Stomach (tissue), 4 donors: ENCODE measurements at regions not wholly inside any gene's neighbourhood (a gene's known extent, or its start where the extent isn't known, plus 50 kb on each side); places are given as distances from the start of the nearest gene placed in this dataset.
"Not testable (repeated sequence)": the region's sequence is repeated elsewhere in the genome, so short reads cannot be mapped to it uniquely, and the experiment has no call there.

Source experiments
- EP300 ChIP-seq: sonication (generic); formaldehyde crosslinking; IDR thresholded peaks from one replicate; pipeline ENCODE4 v1.6.1; 2017; ENCODE audit warnings: antibody characterized with exemption
- POLR2A ChIP-seq, 4 donors: fragments of 450-650 bp; IDR thresholded peaks; one replicate each; pipeline ENCODE4 v1.6.1; 2016; ENCODE audit warnings: antibody characterized with exemption in 4 of 4, control low read depth in 2 of 4, mild to moderate bottlenecking in 1 of 4, moderate library complexity in 1 of 4
- POLR2AphosphoS5 ChIP-seq, 3 donors: sonication (generic); formaldehyde crosslinking; IDR thresholded peaks; one replicate each; pipeline ENCODE4 v1.6.1; 2016; ENCODE audit warnings: antibody characterized with exemption in 3 of 3
- TF ChIP-seq, protein P1 (sequence below), 7 experiments: fragments of 450-650 bp in 4 of 7; fragments of 200-600 bp in 3 of 7; sonication (generic) in 3 of 7; IDR thresholded peaks; one replicate each; pipeline ENCODE4 v1.5.1; 2016 to 2019; ENCODE audit warnings: antibody characterized with exemption in 7 of 7, control low read depth in 2 of 7, mild to moderate bottlenecking in 1 of 7

GRCh38 chr11:67846303-67846702, 157.6 kb downstream of the UNC93B1 start:
- TF ChIP-seq, protein P1, sequence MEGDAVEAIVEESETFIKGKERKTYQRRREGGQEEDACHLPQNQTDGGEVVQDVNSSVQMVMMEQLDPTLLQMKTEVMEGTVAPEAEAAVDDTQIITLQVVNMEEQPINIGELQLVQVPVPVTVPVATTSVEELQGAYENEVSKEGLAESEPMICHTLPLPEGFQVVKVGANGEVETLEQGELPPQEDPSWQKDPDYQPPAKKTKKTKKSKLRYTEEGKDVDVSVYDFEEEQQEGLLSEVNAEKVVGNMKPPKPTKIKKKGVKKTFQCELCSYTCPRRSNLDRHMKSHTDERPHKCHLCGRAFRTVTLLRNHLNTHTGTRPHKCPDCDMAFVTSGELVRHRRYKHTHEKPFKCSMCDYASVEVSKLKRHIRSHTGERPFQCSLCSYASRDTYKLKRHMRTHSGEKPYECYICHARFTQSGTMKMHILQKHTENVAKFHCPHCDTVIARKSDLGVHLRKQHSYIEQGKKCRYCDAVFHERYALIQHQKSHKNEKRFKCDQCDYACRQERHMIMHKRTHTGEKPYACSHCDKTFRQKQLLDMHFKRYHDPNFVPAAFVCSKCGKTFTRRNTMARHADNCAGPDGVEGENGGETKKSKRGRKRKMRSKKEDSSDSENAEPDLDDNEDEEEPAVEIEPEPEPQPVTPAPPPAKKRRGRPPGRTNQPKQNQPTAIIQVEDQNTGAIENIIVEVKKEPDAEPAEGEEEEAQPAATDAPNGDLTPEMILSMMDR (IDR thresholded peaks at IDR 0.05), result not testable (repeated sequence)
- TF ChIP-seq POLR2AphosphoS5 (IDR thresholded peaks at IDR 0.05); POLR2A (IDR thresholded peaks at IDR 0.05); EP300: not testable (repeated sequence)
